ENCODE measurements at regions not wholly inside any gene's neighbourhood (a gene's known extent, or its start where the extent isn't known, plus 50 kb on each side); places are given as distances from the start of the nearest gene placed in this dataset.

- Mint-ChIP-seq H3K4me1 (no peaks in the 10 kb centered on the region), H3K36me3 (no peaks in the 10 kb centered on the region), H3K27me3 (peaks cover 0 to 3% of the 10 kb centered on the region in 2 donors), H3K27ac (no peak overlapping the region), H3K4me3 (no peak overlapping the region), H3K9me3 (peaks cover 0 to 11% (median 4%) of the 10 kb centered on the region in 5 donors)
- POLR2A ChIA-PET = no interaction called here
- Histone ChIP-seq H3K27ac (ENCODE audit: low read depth, low read length) (no peak overlapping the region), H3K4me1 (ENCODE audit: insufficient read depth, low read length) (no peaks in the 10 kb centered on the region), H3K36me3 (ENCODE audit: insufficient read depth, low read length) (no peaks in the 10 kb centered on the region), H3K9me3 (ENCODE audit: low read length) (no peaks in the 10 kb centered on the region), H3K4me3 (ENCODE audit: low read length) (no peak overlapping the region), H3K27me3 (ENCODE audit: insufficient read depth, low read length, poor library complexity, severe bottlenecking) (no peaks in the 10 kb centered on the region)
- CTCF ChIA-PET = no interaction called here
- no peak for DNase-seq
Observed at GRCh38 chrX:99384594-99385374, 1025.3 kb downstream of the PCDH19 start.

GRCh38 chrX:99383786-99384185 is 1026.3 kb downstream of the PCDH19 start:
- CTCF ChIA-PET = no interaction called here
- no peaks in the 10 kb centered on the region for H3K36me3 Mint-ChIP-seq
- H3K4me3 Mint-ChIP-seq = no peak overlapping the region

GRCh38 chrX:99371976-99372595 is 1038.0 kb downstream of the PCDH19 start:
- peaks cover 0 to 4% (median 3%) of the 10 kb centered on the region in 5 donors for H3K9me3 Mint-ChIP-seq
- CTCF ChIA-PET = no interaction called here
- H3K36me3 Mint-ChIP-seq = no peaks in the 10 kb centered on the region
- H3K27me3 Mint-ChIP-seq = no peaks in the 10 kb centered on the region
- Histone ChIP-seq H3K27me3 (ENCODE audit: insufficient read depth, low read length, poor library complexity, severe bottlenecking) (no peaks in the 10 kb centered on the region), H3K4me3 (ENCODE audit: low read length) (no peak overlapping the region), H3K27ac (ENCODE audit: low read depth, low read length) (no peak overlapping the region), H3K9me3 (ENCODE audit: low read length) (no peaks in the 10 kb centered on the region), H3K4me1 (ENCODE audit: insufficient read depth, low read length) (no peaks in the 10 kb centered on the region), H3K36me3 (ENCODE audit: insufficient read depth, low read length) (no peaks in the 10 kb centered on the region)
- no peaks in the 10 kb centered on the region for H3K4me1 Mint-ChIP-seq
- H3K4me3 Mint-ChIP-seq = no peak overlapping the region
- no peak overlapping the region for H3K27ac Mint-ChIP-seq
- DNase-seq = no peak
- POLR2A ChIA-PET = no interaction called here

More at GRCh38 chrX:99383786-99384185, 1026.3 kb downstream of the PCDH19 start:
- Mint-ChIP-seq H3K27ac (no peak overlapping the region), H3K4me1 (no peaks in the 10 kb centered on the region), H3K9me3 (peaks cover 0 to 5% (median 4%) of the 10 kb centered on the region in 5 donors), H3K27me3 (peaks cover 0 to 3% of the 10 kb centered on the region in 2 donors)
- Histone ChIP-seq H3K36me3 (ENCODE audit: insufficient read depth, low read length) (no peaks in the 10 kb centered on the region), H3K4me1 (ENCODE audit: insufficient read depth, low read length) (no peaks in the 10 kb centered on the region), H3K4me3 (ENCODE audit: low read length) (no peak overlapping the region), H3K9me3 (ENCODE audit: low read length) (no peaks in the 10 kb centered on the region), H3K27me3 (ENCODE audit: insufficient read depth, low read length, poor library complexity, severe bottlenecking) (no peaks in the 10 kb centered on the region), H3K27ac (ENCODE audit: low read depth, low read length) (no peak overlapping the region)
- DNase-seq = no peak
- POLR2A ChIA-PET = no interaction called here

- no peaks in the 10 kb centered on the region for H3K9me3 ChIP-seq (ENCODE audit: low read length)
- DNase-seq = no peak
- no peak overlapping the region for H3K4me3 ChIP-seq (ENCODE audit: low read length)
- POLR2A ChIA-PET = no interaction called here
- Mint-ChIP-seq H3K27me3 (no peaks in the 10 kb centered on the region), H3K4me3 (no peak overlapping the region), H3K4me1 (no peaks in the 10 kb centered on the region), H3K9me3 (peaks cover 0 to 5% (median 0%) of the 10 kb centered on the region in 5 donors), H3K27ac (peak overlapping the region in 1 of 8 donors; percentile 73), H3K36me3 (no peaks in the 10 kb centered on the region)
- CTCF ChIA-PET = no interaction called here
- no peaks in the 10 kb centered on the region for H3K27me3 ChIP-seq (ENCODE audit: insufficient read depth, low read length, poor library complexity, severe bottlenecking)
- no peaks in the 10 kb centered on the region for H3K36me3 ChIP-seq (ENCODE audit: insufficient read depth, low read length)
- H3K27ac ChIP-seq (ENCODE audit: low read depth, low read length) = no peak overlapping the region
- H3K4me1 ChIP-seq (ENCODE audit: insufficient read depth, low read length) = no peaks in the 10 kb centered on the region
Observed at GRCh38 chrX:99353412-99353811, 1056.7 kb downstream of the PCDH19 start.

- H3K4me3 Mint-ChIP-seq = no peak overlapping the region
- no peaks in the 10 kb centered on the region for H3K36me3 Mint-ChIP-seq
- Histone ChIP-seq H3K4me1 (ENCODE audit: insufficient read depth, low read length) (no peaks in the 10 kb centered on the region), H3K9me3 (ENCODE audit: low read length) (no peaks in the 10 kb centered on the region), H3K27ac (ENCODE audit: low read depth, low read length) (no peak overlapping the region), H3K27me3 (ENCODE audit: insufficient read depth, low read length, poor library complexity, severe bottlenecking) (no peaks in the 10 kb centered on the region), H3K4me3 (ENCODE audit: low read length) (no peak overlapping the region), H3K36me3 (ENCODE audit: insufficient read depth, low read length) (no peaks in the 10 kb centered on the region)
- H3K27ac Mint-ChIP-seq = no peak overlapping the region
- H3K9me3 Mint-ChIP-seq = peaks cover 0 to 6% (median 0%) of the 10 kb centered on the region in 5 donors
- DNase-seq = no peak
- H3K27me3 Mint-ChIP-seq = no peaks in the 10 kb centered on the region
- H3K4me1 Mint-ChIP-seq = no peaks in the 10 kb centered on the region
- ChIA-PET POLR2A (no interaction called here), CTCF (no interaction called here)
Observed at GRCh38 chrX:99348256-99348655, 1061.8 kb downstream of the PCDH19 start.

GRCh38 chrX:99308302-99308701 is 1101.8 kb downstream of the PCDH19 start:
- Mint-ChIP-seq H3K27me3 (peaks cover 0 to 2% of the 10 kb centered on the region in 2 donors), H3K36me3 (no peaks in the 10 kb centered on the region), H3K4me3 (no peak overlapping the region), H3K9me3 (peaks cover 0 to 3% (median 0%) of the 10 kb centered on the region in 5 donors), H3K4me1 (no peaks in the 10 kb centered on the region), H3K27ac (no peak overlapping the region)
- H3K4me3 ChIP-seq (ENCODE audit: low read length) = no peak overlapping the region
- H3K9me3 ChIP-seq (ENCODE audit: low read length) = no peaks in the 10 kb centered on the region
- H3K4me1 ChIP-seq (ENCODE audit: insufficient read depth, low read length) = no peaks in the 10 kb centered on the region
- no peak for DNase-seq
- H3K27ac ChIP-seq (ENCODE audit: low read depth, low read length) = no peak overlapping the region
- H3K27me3 ChIP-seq (ENCODE audit: insufficient read depth, low read length, poor library complexity, severe bottlenecking) = no peaks in the 10 kb centered on the region
- no peaks in the 10 kb centered on the region for H3K36me3 ChIP-seq (ENCODE audit: insufficient read depth, low read length)
- CTCF ChIA-PET = no interaction called here
- POLR2A ChIA-PET = no interaction called here

- peaks cover 0 to 2% of the 10 kb centered on the region in 2 donors for H3K27me3 Mint-ChIP-seq
- H3K27ac Mint-ChIP-seq = no peak overlapping the region
- no peaks in the 10 kb centered on the region for H3K27me3 ChIP-seq (ENCODE audit: insufficient read depth, low read length, poor library complexity, severe bottlenecking)
- H3K36me3 ChIP-seq (ENCODE audit: insufficient read depth, low read length) = no peaks in the 10 kb centered on the region
- no peak overlapping the region for H3K27ac ChIP-seq (ENCODE audit: low read depth, low read length)
- H3K9me3 Mint-ChIP-seq = peaks cover 0 to 3% (median 0%) of the 10 kb centered on the region in 5 donors
- no peaks in the 10 kb centered on the region for H3K4me1 ChIP-seq (ENCODE audit: insufficient read depth, low read length)
- ChIA-PET POLR2A (no interaction called here), CTCF (no interaction called here)
- no peak overlapping the region for H3K4me3 Mint-ChIP-seq
- H3K4me1 Mint-ChIP-seq = no peaks in the 10 kb centered on the region
- DNase-seq = no peak
- H3K9me3 ChIP-seq (ENCODE audit: low read length) = no peaks in the 10 kb centered on the region
- H3K36me3 Mint-ChIP-seq = no peaks in the 10 kb centered on the region
- no peak overlapping the region for H3K4me3 ChIP-seq (ENCODE audit: low read length)
Observed at GRCh38 chrX:99305573-99305972, 1104.5 kb downstream of the PCDH19 start.

- Histone ChIP-seq H3K9me3 (ENCODE audit: low read length) (no peaks in the 10 kb centered on the region), H3K27me3 (ENCODE audit: insufficient read depth, low read length, poor library complexity, severe bottlenecking) (no peaks in the 10 kb centered on the region), H3K4me1 (ENCODE audit: insufficient read depth, low read length) (no peaks in the 10 kb centered on the region), H3K4me3 (ENCODE audit: low read length) (no peak overlapping the region), H3K27ac (ENCODE audit: low read depth, low read length) (no peak overlapping the region), H3K36me3 (ENCODE audit: insufficient read depth, low read length) (no peaks in the 10 kb centered on the region)
- Mint-ChIP-seq H3K36me3 (no peaks in the 10 kb centered on the region), H3K9me3 (peaks cover 0 to 2% (median 0%) of the 10 kb centered on the region in 5 donors), H3K27ac (no peak overlapping the region), H3K4me1 (no peaks in the 10 kb centered on the region), H3K27me3 (peaks cover 0 to 1% of the 10 kb centered on the region in 2 donors), H3K4me3 (no peak overlapping the region)
- no peak for DNase-seq
- POLR2A ChIA-PET = no interaction called here
- CTCF ChIA-PET = no interaction called here
Observed at GRCh38 chrX:99301990-99302389, 1108.1 kb downstream of the PCDH19 start.
